HG02981 (cell line): ENCODE measurements at regions not wholly inside any gene's neighbourhood (a gene's known extent, or its start where the extent isn't known, plus 50 kb on each side); places are given as distances from the start of the nearest gene placed in this dataset.

Experiments used
- ATAC-seq: cut with Tn5 transposase; IDR thresholded peaks from one replicate; pipeline ENCODE4 v1.9.1; 2021; ENCODE audit warnings: mild to moderate bottlenecking, moderate library complexity; ENCODE audit not compliant: unreplicated experiment

DNA sequence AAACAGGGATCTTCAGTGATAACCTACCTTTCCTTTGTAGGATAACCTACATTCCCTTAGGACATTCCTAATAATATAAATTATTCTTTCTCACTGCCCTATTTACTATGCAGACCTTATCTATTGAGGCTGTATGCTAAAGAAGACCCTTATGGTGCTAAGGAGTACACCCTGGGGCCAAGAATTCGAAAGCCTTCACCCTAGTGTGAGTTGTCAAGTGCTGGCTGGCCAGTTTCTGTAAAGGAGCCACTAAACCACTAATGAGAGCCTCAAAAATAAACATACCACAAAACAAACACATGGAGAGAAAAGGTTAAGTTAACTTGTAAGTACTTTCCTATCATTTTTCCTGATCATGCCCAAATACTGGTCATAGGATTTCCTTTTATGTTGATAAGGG is 315.0 kb upstream of the CAMK1G start:
- ATAC-seq: no peak

- no peak for ATAC-seq
Measured at GRCh38 chr1:209276321-209276720, 307.2 kb upstream of the CAMK1G start.

GRCh38 chr1:209277662-209278061 is 305.9 kb upstream of the CAMK1G start:
- ATAC-seq: no peak

DNA sequence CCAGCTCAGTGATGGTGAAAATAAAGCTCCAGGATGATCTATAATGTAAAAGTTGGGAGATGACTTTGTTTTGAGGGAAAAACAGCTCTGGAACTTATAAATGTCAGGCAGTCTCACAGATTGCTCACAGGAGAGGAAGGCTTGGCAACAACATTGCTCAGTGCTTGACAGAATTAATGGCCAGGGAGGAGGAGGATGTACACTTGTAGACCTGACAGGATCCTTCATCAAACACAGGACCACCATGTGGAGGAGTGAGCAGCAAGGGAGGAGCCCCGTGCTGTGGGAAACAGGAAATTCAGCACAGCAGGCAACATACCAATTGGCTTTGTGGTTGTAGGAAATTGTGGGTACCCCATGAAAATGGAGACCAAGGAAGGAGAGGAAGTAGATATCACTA is 291.8 kb upstream of the CAMK1G start:
- ATAC-seq: no peak

GRCh38 chr1:209302779-209303568 is 280.5 kb upstream of the CAMK1G start:
- no peak for ATAC-seq

DNA sequence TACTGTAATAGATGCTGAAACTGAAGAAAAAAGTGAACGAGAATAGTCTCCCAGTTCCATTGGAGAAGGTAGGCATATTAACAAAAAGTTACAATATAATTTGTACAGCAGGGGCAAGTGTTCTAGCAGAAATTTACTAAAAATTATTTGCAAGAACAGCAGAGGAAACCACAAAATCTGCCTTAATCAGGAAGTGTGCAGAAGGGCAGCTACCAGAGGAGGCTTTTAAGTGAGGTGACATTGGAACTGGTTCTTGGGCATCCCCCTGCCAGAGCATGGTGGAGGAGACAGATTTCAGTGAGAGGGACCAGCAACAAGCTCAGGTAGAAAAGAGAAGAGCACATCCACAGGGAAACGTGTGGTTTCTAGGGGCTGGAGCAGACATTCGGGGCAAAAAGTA is 279.3 kb upstream of the CAMK1G start:
- no peak for ATAC-seq

- no peak for ATAC-seq
Measured at GRCh38 chr1:209305221-209305954, 278.1 kb upstream of the CAMK1G start.

DNA sequence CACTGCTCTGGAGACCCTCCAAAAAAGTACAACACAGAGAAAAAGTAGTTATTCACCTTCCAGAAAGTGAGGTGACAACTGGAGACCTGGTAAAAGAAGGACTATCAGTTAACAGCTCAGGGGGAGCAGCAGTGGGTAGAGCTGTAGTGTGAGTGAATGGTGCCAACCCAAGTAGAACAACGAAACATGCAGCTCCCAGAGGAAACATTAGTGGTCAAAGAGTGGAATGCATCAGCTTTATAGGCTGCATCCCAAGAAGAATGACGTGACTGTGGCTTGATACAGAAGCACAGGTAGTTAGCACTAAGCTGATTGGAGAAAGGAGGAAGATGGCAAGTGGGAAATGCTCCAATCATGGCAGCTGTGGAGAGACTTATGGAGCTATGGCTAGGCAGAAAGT is 275.7 kb upstream of the CAMK1G start:
- no peak for ATAC-seq

DNA sequence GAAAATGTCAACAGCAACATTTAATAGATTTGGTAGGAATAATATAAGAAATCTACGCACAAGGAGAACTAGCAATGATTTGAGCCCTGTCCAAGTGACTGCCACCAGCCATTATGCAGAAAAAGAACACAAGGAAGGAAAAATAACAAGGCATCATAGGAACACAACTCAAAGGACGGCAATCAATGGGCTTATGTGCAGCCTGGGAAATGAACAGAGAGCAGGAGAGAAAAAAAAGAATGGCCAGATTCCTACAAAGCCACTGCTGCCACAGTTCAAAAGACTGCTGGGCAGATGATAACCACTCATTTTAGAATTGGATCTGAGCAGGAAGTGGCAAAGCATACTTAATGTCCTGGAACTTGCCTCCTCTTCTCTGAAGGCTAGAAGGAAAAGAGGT is 274.3 kb upstream of the CAMK1G start:
- ATAC-seq: no peak

DNA sequence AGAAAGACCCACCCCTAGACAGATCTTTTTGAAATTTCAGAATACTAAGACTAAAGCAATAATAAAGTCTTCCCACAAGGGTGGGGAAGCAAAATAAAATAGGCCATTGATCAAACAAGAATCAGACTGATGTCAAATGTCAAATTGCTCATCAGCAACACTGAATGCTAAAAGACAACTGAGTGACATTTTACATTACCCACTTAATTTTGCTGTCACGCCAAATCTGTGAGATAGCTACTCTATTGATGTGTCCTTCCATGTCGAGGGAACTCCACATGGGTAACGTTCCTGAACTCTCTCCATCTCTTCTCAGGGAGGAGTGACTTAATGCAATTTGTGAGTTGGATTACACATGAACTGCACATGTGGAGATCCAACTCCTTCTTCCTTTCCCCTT is 271.7 kb upstream of the CAMK1G start:
- ATAC-seq: no peak

- no peak for ATAC-seq
Measured at GRCh38 chr1:209316929-209317328, 266.6 kb upstream of the CAMK1G start.

DNA sequence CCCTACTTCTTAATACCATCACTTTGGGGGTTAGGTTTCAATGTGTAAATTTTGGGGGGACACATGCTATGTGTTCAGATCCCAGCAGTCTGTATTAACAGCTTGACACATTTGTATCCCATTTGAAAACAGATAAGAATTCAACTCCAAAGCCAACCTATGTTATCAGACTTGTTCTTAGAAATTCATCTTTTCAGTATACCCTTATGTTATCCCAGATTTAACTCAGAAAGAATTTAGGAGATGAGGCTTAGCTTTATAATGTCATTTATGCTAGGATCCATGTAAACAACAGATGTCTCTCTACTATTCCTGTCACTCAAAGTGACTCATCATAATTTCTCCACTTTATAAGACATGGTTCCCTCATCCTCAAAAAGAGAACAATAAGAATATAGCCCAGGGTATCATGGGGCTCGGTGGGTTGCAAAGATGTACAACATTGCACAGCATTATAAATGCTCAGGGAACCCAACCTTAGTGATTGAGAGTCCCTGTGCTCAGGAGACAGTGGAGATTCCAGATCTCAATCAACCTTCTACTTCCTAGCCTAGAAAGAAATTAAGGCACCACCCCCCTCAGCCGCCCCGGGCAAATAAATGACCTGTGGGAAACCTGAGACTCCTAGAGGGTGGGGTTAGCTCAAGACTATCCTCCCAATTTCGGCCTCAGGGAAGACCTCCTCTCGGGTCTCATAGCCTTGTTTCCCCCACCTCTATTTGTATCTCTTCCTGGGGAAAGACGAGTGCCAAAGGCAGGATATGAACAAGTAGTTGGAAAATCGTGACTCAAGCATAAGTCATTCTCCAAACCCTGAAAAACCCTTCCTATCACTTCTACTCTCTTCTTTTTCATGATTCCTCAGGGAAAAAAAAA is 265.1 kb upstream of the CAMK1G start:
- ATAC-seq: no peak

GRCh38 chr1:209319057-209319432 is 264.5 kb upstream of the CAMK1G start:
- ATAC-seq: no peak

DNA sequence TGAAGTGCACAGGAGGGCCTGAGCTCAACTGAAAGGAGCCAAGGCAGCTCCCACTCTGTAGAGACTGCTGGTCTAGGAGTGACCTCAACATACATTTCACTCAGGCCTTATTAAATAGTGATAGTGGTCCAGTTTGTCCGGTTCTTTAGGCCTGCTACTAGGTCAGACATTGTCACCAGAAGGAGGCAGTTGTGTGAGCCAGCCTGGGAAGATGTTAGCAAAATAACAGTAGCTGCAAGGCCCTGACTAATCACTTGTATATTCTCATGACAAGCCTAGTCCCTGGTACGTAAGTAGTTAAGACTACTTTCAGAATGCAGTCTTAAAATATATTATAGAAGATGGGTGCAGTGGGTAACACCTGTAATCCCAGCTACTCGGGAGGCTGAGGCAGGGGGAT is 264.0 kb upstream of the CAMK1G start:
- ATAC-seq: no peak

DNA sequence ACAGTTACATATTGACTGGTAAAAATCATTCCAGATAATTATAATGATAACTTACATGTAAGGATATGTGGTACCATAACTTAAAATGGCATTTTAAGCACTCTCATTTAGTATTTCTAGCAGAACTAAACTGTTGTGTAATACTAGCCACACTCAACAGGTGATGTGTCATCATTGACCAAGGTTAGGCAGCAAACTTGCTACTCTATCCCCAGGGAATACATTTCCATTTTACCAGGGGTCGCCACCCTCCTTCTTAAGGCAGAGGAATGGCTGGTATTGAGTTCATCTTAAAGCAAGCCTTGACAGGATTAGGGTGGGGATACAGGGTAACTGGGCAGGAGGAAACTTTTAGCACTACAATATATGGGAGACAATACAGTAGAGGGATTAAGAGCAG is 259.8 kb upstream of the CAMK1G start:
- no peak for ATAC-seq

DNA sequence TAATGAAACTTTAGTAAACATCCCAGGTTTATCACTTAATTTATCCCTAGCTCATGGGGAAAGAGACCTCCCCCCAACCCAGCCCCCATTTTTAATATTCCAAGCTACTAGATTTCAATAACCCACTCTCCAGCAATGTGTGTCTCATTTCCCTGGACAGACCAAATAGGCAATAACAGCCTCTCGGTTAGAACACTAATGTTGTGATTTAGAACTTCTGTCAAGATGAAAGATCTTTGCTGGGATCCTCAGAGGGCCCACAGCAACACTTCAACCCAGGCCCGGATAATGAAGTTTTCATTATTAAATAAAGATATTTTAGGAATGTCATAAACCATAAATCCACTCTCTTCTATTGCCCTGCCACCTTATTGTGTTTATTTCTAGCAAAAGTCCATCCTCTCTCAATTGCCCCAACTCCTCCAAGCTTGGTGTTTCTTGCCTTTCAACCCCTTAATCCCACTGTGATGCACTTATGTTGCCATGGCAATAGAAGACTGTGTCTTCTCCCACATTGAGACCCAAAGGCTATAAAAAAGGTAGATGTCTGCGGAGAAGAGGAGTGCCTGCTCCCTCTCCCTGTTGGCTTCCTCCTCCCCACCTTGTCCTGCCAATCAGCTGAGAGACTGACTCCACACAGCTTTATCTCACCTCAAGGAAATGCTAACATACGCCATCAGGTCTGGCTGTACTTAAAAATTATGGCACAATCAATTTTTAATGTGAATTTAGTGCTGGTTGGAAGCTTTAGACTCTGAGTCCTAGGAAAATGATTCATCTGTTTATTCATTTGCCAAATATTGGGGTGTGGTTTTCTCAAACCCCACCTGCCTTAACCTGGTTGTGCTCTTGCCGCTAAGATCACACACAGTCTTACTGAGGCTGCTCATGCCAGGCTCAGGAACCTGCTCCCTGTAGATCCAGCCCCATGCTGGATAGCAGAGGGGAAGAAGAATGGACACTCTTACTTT is 258.3 kb upstream of the CAMK1G start:
- ATAC-seq: no peak

DNA sequence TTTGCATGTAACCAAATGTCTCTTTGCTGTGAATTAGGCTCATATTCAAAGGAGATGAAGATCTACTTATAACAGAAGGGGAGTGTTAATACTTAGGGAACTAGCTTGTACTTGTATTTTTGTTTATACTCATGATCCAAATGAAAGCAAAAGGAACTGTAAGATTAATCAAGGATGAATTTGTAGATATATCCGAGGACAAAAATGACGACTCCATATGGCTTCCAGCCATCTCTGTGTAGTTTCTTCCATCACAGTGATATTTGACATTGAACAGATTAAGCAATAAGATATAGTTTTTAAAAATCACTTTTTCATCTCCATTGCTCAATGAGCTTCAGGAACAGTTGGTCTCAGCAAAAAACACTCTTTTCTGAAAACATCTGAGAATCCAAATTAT is 257.4 kb upstream of the CAMK1G start:
- ATAC-seq: no peak

GRCh38 chr1:209326831-209327230 is 256.7 kb upstream of the CAMK1G start:
- ATAC-seq: no peak

- ATAC-seq: no peak
Measured at GRCh38 chr1:209328196-209328595, 255.3 kb upstream of the CAMK1G start.

- peak; percentile 96 for ATAC-seq
Measured at GRCh38 chr1:209335178-209335577, 248.3 kb upstream of the CAMK1G start.
